ENCODE measurements at regions not wholly inside any gene's neighbourhood (a gene's known extent, or its start where the extent isn't known, plus 50 kb on each side); places are given as distances from the start of the nearest gene placed in this dataset.

DNA sequence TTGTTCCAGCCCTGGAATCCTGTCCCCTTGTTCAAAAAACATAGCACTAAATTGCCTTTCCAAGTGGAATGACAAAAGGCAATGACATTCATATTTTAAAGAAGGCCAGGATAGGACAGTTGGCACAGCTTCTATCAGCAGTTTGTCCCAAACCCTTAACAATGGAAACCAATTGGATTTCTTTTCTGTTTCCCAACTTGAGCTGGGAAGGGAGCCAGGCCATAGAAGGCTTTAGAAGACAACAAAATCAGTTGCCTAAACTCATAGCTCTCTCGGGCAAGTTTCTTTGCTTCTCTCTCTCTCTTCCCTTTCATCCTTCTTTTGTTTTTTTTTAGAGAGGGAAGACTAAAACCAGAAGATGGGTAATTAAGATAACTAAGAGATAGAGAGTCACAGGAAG is 227.7 kb upstream of the TPRG1 start (continued):
- TF ChIP-seq SAP30 (IDR thresholded peaks at IDR 0.05; ENCODE audit: insufficient read depth, insufficient replicate concordance, low read length): no peak
